ENCODE measurements at regions not wholly inside any gene's neighbourhood (a gene's known extent, or its start where the extent isn't known, plus 50 kb on each side); places are given as distances from the start of the nearest gene placed in this dataset.

- Histone ChIP-seq H3K23ac (ENCODE audit: insufficient read length) (no peak overlapping the region), H2BK5ac (ENCODE audit: low read depth, low read length) (no peak overlapping the region), H3K4ac (replicated peaks; ENCODE audit: insufficient read length, low read depth, low read length) (no peak overlapping the region), H3K79me2 (ENCODE audit: control insufficient read depth in 1 of 2, insufficient read depth in 2 of 2, low read length in 2 of 2) (no peaks in the 10 kb centered on the region), H3K9ac (replicated peaks in 1 of 4; ENCODE audit: extremely low read depth in 1 of 4, low read depth in 3 of 4, low read length in 3 of 4) (no peak overlapping the region), H2AK5ac (ENCODE audit: low read depth, low read length) (no peak overlapping the region), H3K23me2 (ENCODE audit: low read depth, low read length) (no peaks in the 10 kb centered on the region), H3K36me3 (ENCODE audit: control insufficient read depth in 2 of 4, insufficient read depth in 4 of 4, low read length in 3 of 4) (no peaks in the 10 kb centered on the region), H4K5ac (ENCODE audit: insufficient read length, low read depth, low read length) (no peak overlapping the region), H3K56ac (replicated peaks; ENCODE audit: insufficient read length, low read depth, low read length) (no peak overlapping the region), H2AFZ (ENCODE audit: low read length) (no peak overlapping the region), H3K9me3 (ENCODE audit: insufficient read depth in 2 of 2, low read depth in 1 of 2, low read length in 1 of 2) (peaks cover 3 to 4% of the 10 kb centered on the region in 2 experiments; a peak in 1 of 4 replicates), H2BK20ac (ENCODE audit: low read length) (no peak overlapping the region), H4K8ac (ENCODE audit: extremely low read depth, insufficient read depth, low read length) (no peak overlapping the region), H2BK12ac (ENCODE audit: low read depth, low read length) (no peak overlapping the region), H4K91ac (replicated peaks; ENCODE audit: insufficient read length, low read length) (no peak overlapping the region), H4K20me1 (replicated peaks in 1 of 2; ENCODE audit: control insufficient read depth in 1 of 2, insufficient read depth in 2 of 2, low read length in 2 of 2) (no peaks in the 10 kb centered on the region), H3K18ac (ENCODE audit: extremely low read depth, low read length) (no peak overlapping the region), H3K4me3 (ENCODE audit: extremely low read depth in 1 of 4, insufficient read depth in 2 of 4, low read depth in 3 of 4, low read length in 4 of 4) (no peak overlapping the region), H3K14ac (ENCODE audit: insufficient read length) (no peak overlapping the region), H2BK120ac (replicated peaks; ENCODE audit: low read depth, low read length) (no peak overlapping the region), H3K79me1 (ENCODE audit: low read depth, low read length) (no peaks in the 10 kb centered on the region), H2BK15ac (ENCODE audit: low read length) (no peak overlapping the region), H3K27ac (ENCODE audit: low read depth, low read length) (no peak overlapping the region), H3K27me3 (replicated peaks in 1 of 4; ENCODE audit: control insufficient read depth in 3 of 4, extremely low read depth in 1 of 4, insufficient read depth in 3 of 4, low read length in 3 of 4) (no peaks in the 10 kb centered on the region), H3K4me2 (ENCODE audit: insufficient read depth in 1 of 2, low read depth in 2 of 2, low read length in 2 of 2) (no peak overlapping the region), H3K4me1 (replicated peaks in 1 of 4; ENCODE audit: control insufficient read depth in 3 of 4, insufficient read depth in 4 of 4, low read length in 3 of 4) (no peaks in the 10 kb centered on the region)
- ChIA-PET CTCF (ENCODE audit: partially characterized antibody) (no interaction called here), POLR2A (ENCODE audit: partially characterized antibody) (no interaction called here)
- DNase-seq (ENCODE audit: low read depth in 1 of 2, low spot score in 2 of 2) (no peak), FAIRE-seq (no peak)
- 77% methylated on average over 1 of the region's 1 CpG; no CpG with 5 or more reads in 1 of the 2 experiments for WGBS, 2 experiments (ENCODE audit: extremely low coverage in 1 of 2, insufficient coverage in 1 of 2, insufficient read length in 1 of 2, insufficient replicate concordance in 2 of 2, low coverage in 1 of 2, low lambda C conversion rate in 2 of 2, missing lambda C conversion rate in 1 of 2)
- TF ChIP-seq POLR2A (IDR thresholded peaks at IDR 0.05; ENCODE audit: control extremely low read depth in 1 of 2, low read depth in 2 of 2, low read length in 2 of 2) (no peak), JUND (IDR thresholded peaks at IDR 0.05; ENCODE audit: low read length) (no peak), KDM4A (IDR thresholded peaks at IDR 0.05; ENCODE audit: low read depth, low read length, severe bottlenecking) (no peak)
- TF ChIP-seq, protein P1, sequence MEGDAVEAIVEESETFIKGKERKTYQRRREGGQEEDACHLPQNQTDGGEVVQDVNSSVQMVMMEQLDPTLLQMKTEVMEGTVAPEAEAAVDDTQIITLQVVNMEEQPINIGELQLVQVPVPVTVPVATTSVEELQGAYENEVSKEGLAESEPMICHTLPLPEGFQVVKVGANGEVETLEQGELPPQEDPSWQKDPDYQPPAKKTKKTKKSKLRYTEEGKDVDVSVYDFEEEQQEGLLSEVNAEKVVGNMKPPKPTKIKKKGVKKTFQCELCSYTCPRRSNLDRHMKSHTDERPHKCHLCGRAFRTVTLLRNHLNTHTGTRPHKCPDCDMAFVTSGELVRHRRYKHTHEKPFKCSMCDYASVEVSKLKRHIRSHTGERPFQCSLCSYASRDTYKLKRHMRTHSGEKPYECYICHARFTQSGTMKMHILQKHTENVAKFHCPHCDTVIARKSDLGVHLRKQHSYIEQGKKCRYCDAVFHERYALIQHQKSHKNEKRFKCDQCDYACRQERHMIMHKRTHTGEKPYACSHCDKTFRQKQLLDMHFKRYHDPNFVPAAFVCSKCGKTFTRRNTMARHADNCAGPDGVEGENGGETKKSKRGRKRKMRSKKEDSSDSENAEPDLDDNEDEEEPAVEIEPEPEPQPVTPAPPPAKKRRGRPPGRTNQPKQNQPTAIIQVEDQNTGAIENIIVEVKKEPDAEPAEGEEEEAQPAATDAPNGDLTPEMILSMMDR (IDR thresholded peaks at IDR 0.05; ENCODE audit: control extremely low read depth in 1 of 3, insufficient read depth in 1 of 3, low read depth in 1 of 3, low read length in 3 of 3) = no peak
Measured at GRCh38 chr10:88149906-88150305, 286.5 kb downstream of the PTEN start.

Measured in H1 (cell line).